ENCODE measurements at regions not wholly inside any gene's neighbourhood (a gene's known extent, or its start where the extent isn't known, plus 50 kb on each side); places are given as distances from the start of the nearest gene placed in this dataset.

DNA sequence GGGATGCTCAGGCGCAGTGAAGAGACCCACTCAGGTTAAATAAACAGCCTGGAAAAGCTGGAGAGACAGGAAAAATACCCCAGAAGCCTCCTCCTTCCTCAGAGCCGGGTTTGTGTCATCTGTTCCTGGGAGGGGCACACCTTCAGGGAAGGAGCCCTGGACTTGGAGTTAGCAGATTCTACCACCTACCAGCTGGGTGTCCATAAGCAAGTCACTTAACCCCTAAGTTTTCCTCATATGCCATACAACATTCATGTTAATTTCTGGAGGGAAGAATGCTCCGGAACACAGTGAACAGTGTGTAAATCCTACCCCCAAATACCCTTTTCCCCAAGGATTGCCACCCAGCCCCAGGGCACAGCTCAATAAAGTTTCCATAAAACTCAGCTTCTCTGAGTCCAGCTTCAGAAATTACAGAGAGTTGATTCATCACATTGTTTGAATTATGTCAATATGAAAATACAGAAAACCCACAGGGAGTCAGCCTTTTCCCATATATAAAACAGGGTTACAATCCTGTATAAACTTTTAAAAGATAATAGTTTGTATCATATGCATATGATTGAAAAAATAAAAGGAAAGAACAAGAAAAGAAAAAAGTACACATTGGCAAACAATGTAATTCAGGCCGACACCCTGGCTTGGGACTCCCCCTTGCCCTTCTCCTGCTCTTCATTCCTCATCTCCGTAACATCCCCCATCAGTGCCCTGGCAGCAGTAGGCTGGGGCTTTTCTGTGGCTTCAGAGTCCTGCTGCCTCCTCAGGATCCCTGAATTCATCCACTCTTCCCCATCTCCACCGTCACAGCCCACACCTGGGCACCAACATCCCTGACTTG lies 291.8 kb upstream of the USP24 start:
- TF ChIP-seq POLR2A (IDR thresholded peaks at IDR 0.05) (no peak), POLR2AphosphoS5 (IDR thresholded peaks at IDR 0.05) (no peak), EP300 (IDR thresholded peaks at IDR 0.05) (no peak)
- TF ChIP-seq, protein P1, sequence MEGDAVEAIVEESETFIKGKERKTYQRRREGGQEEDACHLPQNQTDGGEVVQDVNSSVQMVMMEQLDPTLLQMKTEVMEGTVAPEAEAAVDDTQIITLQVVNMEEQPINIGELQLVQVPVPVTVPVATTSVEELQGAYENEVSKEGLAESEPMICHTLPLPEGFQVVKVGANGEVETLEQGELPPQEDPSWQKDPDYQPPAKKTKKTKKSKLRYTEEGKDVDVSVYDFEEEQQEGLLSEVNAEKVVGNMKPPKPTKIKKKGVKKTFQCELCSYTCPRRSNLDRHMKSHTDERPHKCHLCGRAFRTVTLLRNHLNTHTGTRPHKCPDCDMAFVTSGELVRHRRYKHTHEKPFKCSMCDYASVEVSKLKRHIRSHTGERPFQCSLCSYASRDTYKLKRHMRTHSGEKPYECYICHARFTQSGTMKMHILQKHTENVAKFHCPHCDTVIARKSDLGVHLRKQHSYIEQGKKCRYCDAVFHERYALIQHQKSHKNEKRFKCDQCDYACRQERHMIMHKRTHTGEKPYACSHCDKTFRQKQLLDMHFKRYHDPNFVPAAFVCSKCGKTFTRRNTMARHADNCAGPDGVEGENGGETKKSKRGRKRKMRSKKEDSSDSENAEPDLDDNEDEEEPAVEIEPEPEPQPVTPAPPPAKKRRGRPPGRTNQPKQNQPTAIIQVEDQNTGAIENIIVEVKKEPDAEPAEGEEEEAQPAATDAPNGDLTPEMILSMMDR (IDR thresholded peaks at IDR 0.05): no peak
- no peak overlapping the region for H3K4me3 ChIP-seq
- DNase-seq (ENCODE audit: low spot score in 2 of 2): no peak
- H3K9me3 ChIP-seq: no peaks in the 10 kb centered on the region
- no peaks in the 10 kb centered on the region for H3K27me3 ChIP-seq
- 59% methylated on average over 6 of the region's 6 CpGs for WGBS
- peaks cover 9% of the 10 kb centered on the region for H3K4me1 ChIP-seq
- H3K36me3 ChIP-seq: no peaks in the 10 kb centered on the region
- no peak overlapping the region for H3K27ac ChIP-seq

DNA sequence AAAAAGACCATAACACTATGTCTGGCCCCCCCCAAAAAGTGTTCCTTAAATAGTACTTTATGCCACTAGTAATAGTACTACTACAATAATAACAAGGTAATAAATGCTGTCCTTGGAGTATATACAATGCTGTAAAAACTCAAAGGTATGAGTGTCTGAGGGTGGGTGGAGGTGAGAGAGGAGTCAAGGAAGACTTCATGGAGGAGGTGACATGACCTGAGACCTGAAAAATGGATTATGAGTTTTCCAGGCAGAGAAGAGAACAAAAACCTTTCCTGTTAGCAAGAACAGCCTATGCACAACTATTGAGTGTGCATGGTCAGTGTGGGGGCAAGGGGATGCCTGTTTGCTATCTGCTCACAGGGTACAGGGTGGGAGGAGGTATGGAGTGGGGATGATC lies 290.2 kb upstream of the USP24 start:
- DNase-seq (ENCODE audit: low spot score in 2 of 2): no peak
- H3K4me1 ChIP-seq: peaks cover 9% of the 10 kb centered on the region
- no peaks in the 10 kb centered on the region for H3K9me3 ChIP-seq
- H3K27ac ChIP-seq: no peak overlapping the region
- TF ChIP-seq POLR2AphosphoS5 (IDR thresholded peaks at IDR 0.05) (no peak), EP300 (IDR thresholded peaks at IDR 0.05) (no peak)
- no peaks in the 10 kb centered on the region for H3K36me3 ChIP-seq
- no peak overlapping the region for H3K4me3 ChIP-seq
- no peaks in the 10 kb centered on the region for H3K27me3 ChIP-seq

DNA sequence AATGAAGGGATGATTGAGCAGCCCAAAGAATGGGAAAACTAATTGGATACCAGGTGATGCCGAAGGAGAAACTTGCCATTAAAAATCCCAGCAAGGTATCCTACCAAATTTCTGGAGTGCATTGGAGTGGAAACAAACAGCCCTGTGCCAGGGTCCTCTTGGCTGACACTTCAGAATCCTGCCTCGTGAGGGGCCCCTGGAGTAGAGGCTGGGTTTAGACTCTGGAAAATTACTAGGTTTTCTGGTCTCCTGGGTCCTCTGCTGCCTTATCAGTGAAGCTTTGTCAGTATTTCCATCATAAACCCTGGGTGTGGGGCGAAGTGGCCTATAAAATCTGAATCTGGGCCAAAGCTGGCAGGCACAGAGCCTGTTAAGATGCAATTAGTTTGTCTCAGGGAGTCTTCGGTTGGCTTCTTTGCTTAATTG lies 289.2 kb upstream of the USP24 start:
- H3K4me1 ChIP-seq: peaks cover 9% of the 10 kb centered on the region
- TF ChIP-seq POLR2AphosphoS5 (IDR thresholded peaks at IDR 0.05) (no peak), POLR2A (IDR thresholded peaks at IDR 0.05) (no peak), EP300 (IDR thresholded peaks at IDR 0.05) (no peak)
- TF ChIP-seq, protein P1 (IDR thresholded peaks at IDR 0.05): no peak
- H3K36me3 ChIP-seq: no peaks in the 10 kb centered on the region
- H3K4me3 ChIP-seq: no peak overlapping the region
- no peak for DNase-seq (ENCODE audit: low spot score in 2 of 2)
- 59% methylated on average over 4 of the region's 4 CpGs for WGBS
- H3K9me3 ChIP-seq: no peaks in the 10 kb centered on the region
- H3K27ac ChIP-seq: no peak overlapping the region
- no peaks in the 10 kb centered on the region for H3K27me3 ChIP-seq

DNA sequence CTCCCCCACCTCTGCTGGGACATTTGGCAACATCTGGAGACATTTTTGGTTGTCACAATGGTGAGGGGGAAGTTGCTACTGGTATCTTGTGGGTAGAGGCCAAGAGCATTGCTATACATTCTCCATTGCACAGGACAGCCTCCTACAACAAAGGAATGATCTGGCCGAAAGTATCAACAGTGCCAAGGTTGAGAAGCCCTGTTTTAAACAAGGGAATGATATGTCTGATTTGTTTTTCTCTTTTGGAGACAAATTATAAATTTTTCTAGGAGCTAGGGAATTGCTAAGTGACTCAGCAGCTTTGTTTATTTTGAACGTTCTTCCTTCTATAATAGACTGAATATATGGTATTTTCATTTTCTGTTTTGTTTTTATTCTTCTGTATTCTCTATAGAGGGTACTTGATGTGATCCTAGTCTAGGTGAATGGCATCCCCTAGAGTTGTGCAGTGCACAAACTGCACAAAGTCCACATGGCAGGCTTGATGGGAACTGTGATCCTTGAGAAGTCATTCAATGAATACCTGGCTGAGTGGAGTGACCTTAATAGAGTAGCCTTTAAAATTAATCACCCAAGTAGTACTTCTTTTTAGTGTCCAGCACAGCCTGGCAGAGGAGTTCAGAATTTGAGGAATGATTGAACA lies 288.6 kb upstream of the USP24 start:
- no peaks in the 10 kb centered on the region for H3K9me3 ChIP-seq
- 40% methylated on average over 2 of the region's 2 CpGs for WGBS
- DNase-seq (ENCODE audit: low spot score in 2 of 2): no peak
- H3K4me1 ChIP-seq: peaks cover 9% of the 10 kb centered on the region
- H3K27me3 ChIP-seq: no peaks in the 10 kb centered on the region
- H3K36me3 ChIP-seq: no peaks in the 10 kb centered on the region
- TF ChIP-seq POLR2A (IDR thresholded peaks at IDR 0.05) (no peak), EP300 (IDR thresholded peaks at IDR 0.05) (no peak), POLR2AphosphoS5 (IDR thresholded peaks at IDR 0.05) (no peak)
- TF ChIP-seq, protein P1 (IDR thresholded peaks at IDR 0.05): no peak
- no peak overlapping the region for H3K27ac ChIP-seq
- no peak overlapping the region for H3K4me3 ChIP-seq

DNA sequence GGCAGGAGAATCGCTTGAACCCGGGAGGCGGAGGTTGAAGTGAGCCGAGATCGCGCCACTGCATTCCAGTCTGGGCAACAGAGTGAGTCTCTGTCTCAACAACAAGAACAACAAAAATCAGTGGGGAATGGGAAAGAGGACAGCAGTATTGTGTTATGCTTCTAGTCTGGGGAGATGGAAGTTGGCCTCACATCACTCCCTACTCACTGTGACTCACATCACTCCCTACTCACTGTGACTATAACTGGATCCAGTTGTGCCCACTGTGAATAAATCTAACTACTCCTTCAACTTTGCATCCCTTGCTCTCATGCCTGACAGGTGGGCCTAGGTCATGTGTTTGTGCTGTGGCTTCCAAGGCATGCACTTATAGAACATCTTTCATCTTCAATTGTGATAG lies 285.4 kb upstream of the USP24 start:
- peaks cover 9% of the 10 kb centered on the region for H3K4me1 ChIP-seq
- H3K4me3 ChIP-seq: no peak overlapping the region
- TF ChIP-seq EP300 (IDR thresholded peaks at IDR 0.05) (no peak), POLR2AphosphoS5 (IDR thresholded peaks at IDR 0.05) (no peak), POLR2A (IDR thresholded peaks at IDR 0.05) (no peak)
- TF ChIP-seq, protein P1 (IDR thresholded peaks at IDR 0.05): no peak
- no peaks in the 10 kb centered on the region for H3K9me3 ChIP-seq
- WGBS: 97% methylated on average over 6 of the region's 6 CpGs
- H3K36me3 ChIP-seq: no peaks in the 10 kb centered on the region
- DNase-seq (ENCODE audit: low spot score in 2 of 2): no peak
- H3K27me3 ChIP-seq: no peaks in the 10 kb centered on the region
- H3K27ac ChIP-seq: no peak overlapping the region

All from suprapubic skin (tissue), 4 donors.